Vagina (tissue), 2 donors: ENCODE measurements at regions not wholly inside any gene's neighbourhood (a gene's known extent, or its start where the extent isn't known, plus 50 kb on each side); places are given as distances from the start of the nearest gene placed in this dataset.

ENCODE experiments used
- DNase-seq, 2 donors: peaks; one replicate each; pipeline ENCODE4 v3.0.0-alpha.2; 2017; ENCODE audit errors: extremely low spot score in 2 of 2
- H3K27ac ChIP-seq: fragments of 200-600 bp; sonication (generic); one replicate; pipeline ENCODE4 v1.5.1; 2019
- H3K27me3 ChIP-seq: fragments of 200-600 bp; sonication (generic); one replicate; pipeline ENCODE4 v1.5.1; 2019
- H3K36me3 ChIP-seq, 2 donors: fragments of 200-600 bp; sonication (generic); one replicate each; pipeline ENCODE4 v1.5.1; 2017 to 2019
- H3K4me1 ChIP-seq: fragments of 200-600 bp; sonication (generic); one replicate; pipeline ENCODE4 v1.5.1; 2019
- H3K4me3 ChIP-seq, 2 donors: fragments of 200-600 bp; sonication (generic); 1 replicate in 1 of 2; 2 replicates in 1 of 2; pipeline ENCODE4 v1.5.1; 2016 to 2019
- H3K9me3 ChIP-seq: fragments of 200-600 bp; sonication (generic); one replicate; pipeline ENCODE4 v1.5.1; 2019
- POLR2A ChIP-seq, 2 donors: fragments of 450-650 bp; IDR thresholded peaks; one replicate each; pipeline ENCODE4 v1.6.1; 2017; ENCODE audit warnings: antibody characterized with exemption in 2 of 2, mild to moderate bottlenecking in 2 of 2, moderate library complexity in 2 of 2
- POLR2AphosphoS5 ChIP-seq, 2 donors: sonication (generic); formaldehyde crosslinking; IDR thresholded peaks; one replicate each; pipeline ENCODE4 v1.9.0; 2017; ENCODE audit warnings: antibody characterized with exemption in 2 of 2, mild to moderate bottlenecking in 2 of 2, low read depth in 1 of 2; ENCODE audit not compliant: insufficient read depth in 1 of 2
- intact Hi-C: fragments of 100-400 bp; cut with DNase I; formaldehyde crosslinking; loops from one replicate; pipeline ENCODE4 v1.15.1; 2023
- TF ChIP-seq, protein P1 (sequence below), 3 experiments: fragments of 450-650 bp in 2 of 3; fragments of 200-600 bp in 1 of 3; sonication (generic) in 1 of 3; IDR thresholded peaks; one replicate each; pipeline ENCODE4 v1.5.1; 2017 to 2019; ENCODE audit warnings: antibody characterized with exemption in 3 of 3, mild to moderate bottlenecking in 2 of 3, moderate library complexity in 2 of 3

DNA sequence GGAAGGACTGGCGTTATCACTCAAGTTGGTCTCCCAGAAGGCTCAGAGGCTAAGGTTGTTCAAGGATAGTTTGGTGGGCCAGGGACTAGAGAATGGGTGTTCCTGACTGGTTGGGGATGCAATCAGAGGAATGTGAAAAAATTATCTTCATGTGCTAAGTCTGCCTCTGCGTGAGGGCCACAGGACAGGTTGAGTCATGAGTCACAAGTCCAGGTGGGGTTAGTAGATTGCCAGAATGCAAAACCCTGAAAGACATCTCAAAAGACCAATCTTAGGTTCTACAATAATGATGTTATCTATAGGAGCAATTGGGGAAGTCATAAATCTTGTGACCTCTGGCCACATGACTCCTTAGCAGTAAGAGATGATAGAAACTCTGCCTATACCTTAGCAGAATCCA is 220.1 kb upstream of the EEA1 start:
- Histone ChIP-seq H3K9me3 (no peaks in the 10 kb centered on the region), H3K36me3 (no peaks in the 10 kb centered on the region), H3K27ac (no peak overlapping the region), H3K4me3 (no peak overlapping the region), H3K4me1 (peaks cover 10% of the 10 kb centered on the region), H3K27me3 (no peaks in the 10 kb centered on the region)
- TF ChIP-seq, protein P1, sequence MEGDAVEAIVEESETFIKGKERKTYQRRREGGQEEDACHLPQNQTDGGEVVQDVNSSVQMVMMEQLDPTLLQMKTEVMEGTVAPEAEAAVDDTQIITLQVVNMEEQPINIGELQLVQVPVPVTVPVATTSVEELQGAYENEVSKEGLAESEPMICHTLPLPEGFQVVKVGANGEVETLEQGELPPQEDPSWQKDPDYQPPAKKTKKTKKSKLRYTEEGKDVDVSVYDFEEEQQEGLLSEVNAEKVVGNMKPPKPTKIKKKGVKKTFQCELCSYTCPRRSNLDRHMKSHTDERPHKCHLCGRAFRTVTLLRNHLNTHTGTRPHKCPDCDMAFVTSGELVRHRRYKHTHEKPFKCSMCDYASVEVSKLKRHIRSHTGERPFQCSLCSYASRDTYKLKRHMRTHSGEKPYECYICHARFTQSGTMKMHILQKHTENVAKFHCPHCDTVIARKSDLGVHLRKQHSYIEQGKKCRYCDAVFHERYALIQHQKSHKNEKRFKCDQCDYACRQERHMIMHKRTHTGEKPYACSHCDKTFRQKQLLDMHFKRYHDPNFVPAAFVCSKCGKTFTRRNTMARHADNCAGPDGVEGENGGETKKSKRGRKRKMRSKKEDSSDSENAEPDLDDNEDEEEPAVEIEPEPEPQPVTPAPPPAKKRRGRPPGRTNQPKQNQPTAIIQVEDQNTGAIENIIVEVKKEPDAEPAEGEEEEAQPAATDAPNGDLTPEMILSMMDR (IDR thresholded peaks at IDR 0.05) = no peak
- TF ChIP-seq POLR2A (IDR thresholded peaks at IDR 0.05) (no peak), POLR2AphosphoS5 (IDR thresholded peaks at IDR 0.05; ENCODE audit: insufficient read depth in 1 of 2, low read depth in 1 of 2) (no peak)
- DNase-seq = no peak
- intact Hi-C loops = no loop called here

DNA sequence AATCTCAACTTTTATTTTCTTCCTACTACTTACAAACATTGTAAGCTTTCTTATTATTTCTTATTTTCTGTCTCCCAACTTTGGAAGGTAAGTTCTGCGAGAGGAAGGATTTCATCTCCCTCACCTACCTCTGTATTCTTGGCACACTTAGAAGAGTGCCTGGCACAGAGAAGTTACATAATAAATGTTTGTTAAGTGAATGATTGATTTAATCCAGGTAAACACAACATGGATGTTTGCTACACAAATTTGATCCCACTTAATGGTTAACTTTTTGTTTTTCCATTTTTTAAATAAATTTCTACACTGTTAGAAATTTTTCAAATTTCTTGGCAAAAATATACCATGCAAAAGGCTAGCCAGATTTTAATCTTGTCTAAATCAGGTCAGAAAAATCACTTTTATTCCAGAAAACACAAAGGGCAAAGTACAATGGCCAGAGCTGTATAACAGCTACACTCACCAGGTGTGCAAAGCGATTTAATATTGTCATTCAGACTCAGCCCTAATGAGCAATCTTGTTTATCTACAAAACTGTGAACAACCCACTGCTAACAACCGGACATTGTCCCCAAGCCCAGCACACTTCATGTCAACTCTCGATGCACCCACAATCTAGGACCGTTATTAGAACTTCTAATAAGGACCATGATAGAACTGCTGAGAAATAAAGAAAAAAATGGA is 222.1 kb upstream of the EEA1 start:
- intact Hi-C loops = no loop called here
- no peak for DNase-seq

DNA sequence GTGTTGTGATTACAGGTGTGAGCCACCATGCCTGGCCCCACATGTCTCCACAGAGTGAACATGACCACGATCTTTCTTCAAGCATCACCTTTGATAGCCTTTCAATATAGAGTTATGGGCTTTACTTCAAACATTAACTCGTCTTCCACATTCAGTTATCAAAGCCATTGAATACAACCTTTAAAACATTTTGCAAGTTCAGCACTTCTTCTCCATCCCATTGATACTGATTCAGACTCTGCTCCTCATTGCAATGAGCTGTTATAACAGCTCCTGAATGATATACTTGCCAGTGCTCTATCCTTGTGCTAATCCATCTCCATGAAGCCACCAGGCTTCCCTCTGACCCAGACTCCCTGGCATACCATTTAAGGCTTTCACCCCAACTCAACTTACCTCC is 223.5 kb upstream of the EEA1 start:
- Histone ChIP-seq H3K4me3 (no peak overlapping the region), H3K36me3 (no peaks in the 10 kb centered on the region), H3K4me1 (no peaks in the 10 kb centered on the region), H3K27me3 (no peaks in the 10 kb centered on the region), H3K9me3 (no peaks in the 10 kb centered on the region), H3K27ac (no peak overlapping the region)
- no peak for TF ChIP-seq POLR2AphosphoS5 (IDR thresholded peaks at IDR 0.05; ENCODE audit: insufficient read depth in 1 of 2, low read depth in 1 of 2)
- no peak for TF ChIP-seq POLR2A (IDR thresholded peaks at IDR 0.05)
- TF ChIP-seq, protein P1 (IDR thresholded peaks at IDR 0.05) = no peak
- intact Hi-C loops = no loop called here
- DNase-seq = no peak

More for the DNA sequence above, 222.1 kb upstream of the EEA1 start:
- TF ChIP-seq POLR2AphosphoS5 (IDR thresholded peaks at IDR 0.05; ENCODE audit: insufficient read depth in 1 of 2, low read depth in 1 of 2) (no peak), POLR2A (IDR thresholded peaks at IDR 0.05) (no peak)
- TF ChIP-seq, protein P1 (IDR thresholded peaks at IDR 0.05) = no peak
- no peaks in the 10 kb centered on the region for H3K27me3 ChIP-seq
- H3K4me1 ChIP-seq = no peaks in the 10 kb centered on the region
- H3K36me3 ChIP-seq = no peaks in the 10 kb centered on the region
- no peaks in the 10 kb centered on the region for H3K9me3 ChIP-seq
- no peak overlapping the region for H3K27ac ChIP-seq
- H3K4me3 ChIP-seq = no peak overlapping the region

DNA sequence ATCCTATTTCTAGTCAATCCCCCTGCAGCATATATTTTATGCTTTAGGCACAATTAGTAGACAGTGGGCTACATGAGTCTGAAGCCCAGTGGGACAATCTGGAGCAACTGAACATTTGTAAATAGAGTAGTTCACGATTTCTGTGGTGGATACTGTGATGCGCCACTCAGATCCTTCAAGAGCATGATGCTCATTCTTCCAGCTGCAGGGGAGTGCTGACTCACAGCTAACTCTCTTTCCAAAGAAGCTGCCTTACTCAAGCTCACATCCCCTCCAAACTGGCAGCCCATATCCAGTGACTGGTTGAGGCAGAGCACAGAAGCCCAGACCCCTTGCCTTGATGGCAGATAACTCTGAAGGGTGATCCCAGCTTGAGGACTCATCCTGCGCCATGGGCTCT is 224.2 kb upstream of the EEA1 start:
- intact Hi-C loops = no loop called here
- DNase-seq = no peak
- Histone ChIP-seq H3K4me1 (no peaks in the 10 kb centered on the region), H3K9me3 (peaks cover 4% of the 10 kb centered on the region), H3K27me3 (no peaks in the 10 kb centered on the region), H3K4me3 (no peak overlapping the region), H3K36me3 (no peaks in the 10 kb centered on the region), H3K27ac (no peak overlapping the region)
- TF ChIP-seq POLR2AphosphoS5 (IDR thresholded peaks at IDR 0.05; ENCODE audit: insufficient read depth in 1 of 2, low read depth in 1 of 2) = no peak
- TF ChIP-seq POLR2A (IDR thresholded peaks at IDR 0.05) = no peak
- TF ChIP-seq, protein P1 (IDR thresholded peaks at IDR 0.05) = no peak

DNA sequence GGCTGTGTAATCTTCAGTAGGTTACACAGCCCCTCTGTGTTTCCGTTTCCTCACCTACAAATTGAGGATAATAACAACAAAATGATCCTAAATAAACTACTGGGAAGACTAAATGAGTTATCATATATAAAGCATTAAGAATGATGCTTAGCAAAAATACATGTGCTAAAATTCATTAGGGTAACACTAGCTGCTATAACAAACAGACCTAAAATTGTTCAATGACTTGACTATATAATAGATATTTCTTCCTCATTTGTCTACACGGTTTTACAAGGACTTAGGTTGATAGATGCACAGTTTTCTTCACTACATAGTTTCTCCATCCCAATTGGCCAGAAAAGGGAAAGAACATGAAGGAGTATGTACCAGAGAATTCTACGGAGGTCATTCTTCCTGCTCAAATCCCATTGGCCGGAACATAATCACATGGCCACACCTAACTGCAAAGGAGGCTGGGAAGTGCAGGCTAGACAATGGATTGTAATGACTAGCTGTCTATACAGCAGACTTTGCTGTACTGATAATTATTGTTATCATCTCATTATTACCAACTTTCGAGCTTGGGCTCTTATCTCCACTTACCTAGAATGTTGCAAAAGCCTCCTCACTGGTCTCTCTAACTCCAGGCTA is 223.5 kb upstream of the NUDT4 start:
- intact Hi-C loops = no loop called here
- Histone ChIP-seq H3K4me3 (no peak overlapping the region), H3K4me1 (no peaks in the 10 kb centered on the region), H3K27me3 (no peaks in the 10 kb centered on the region), H3K36me3 (no peaks in the 10 kb centered on the region), H3K9me3 (peaks cover 4% of the 10 kb centered on the region), H3K27ac (no peak overlapping the region)
- DNase-seq = no peak
- no peak for TF ChIP-seq POLR2AphosphoS5 (IDR thresholded peaks at IDR 0.05; ENCODE audit: insufficient read depth in 1 of 2, low read depth in 1 of 2)
- TF ChIP-seq, protein P1 (IDR thresholded peaks at IDR 0.05) = no peak
